K562 (cell line): ENCODE measurements at regions not wholly inside any gene's neighbourhood (a gene's known extent, or its start where the extent isn't known, plus 50 kb on each side); places are given as distances from the start of the nearest gene placed in this dataset.

Experiments used
- CTCF ChIP-seq, 3 experiments: IDR thresholded peaks in 2 of 3; conservative IDR thresholded peaks in 1 of 3; 2 replicates each; pipeline ENCODE4 v1.5.1; 2011 to 2012; ENCODE audit warnings: low read length in 3 of 3, mild to moderate bottlenecking in 3 of 3, control low read depth in 2 of 3, improper control_type of control experiment in 1 of 3, inconsistent platforms in 1 of 3, low read depth in 1 of 3, mixed read lengths in 1 of 3, moderate library complexity in 1 of 3; ENCODE audit not compliant: insufficient read depth in 2 of 3
- HCFC1 ChIP-seq: IDR thresholded peaks from 2 replicates; pipeline ENCODE4 v1.6.1; 2012; ENCODE audit warnings: low read depth, low read length, improper control_type of control experiment
- NFE2L1 ChIP-seq: fragments of 450-650 bp; IDR thresholded peaks from 2 replicates; pipeline ENCODE4 v1.6.1; 2016; ENCODE audit warnings: missing genetic modification characterization, low read depth, mild to moderate bottlenecking, missing compliant biosample characterization, moderate library complexity, borderline replicate concordance
- NR2C1 ChIP-seq, 2 experiments: fragments of 450-650 bp; IDR thresholded peaks; 2 replicates each; pipeline ENCODE4 v1.6.1; 2017; ENCODE audit warnings: mild to moderate bottlenecking in 2 of 2, antibody characterized with exemption in 1 of 2, inconsistent platforms in 1 of 2, missing compliant biosample characterization in 1 of 2, missing genetic modification characterization in 1 of 2
- RBM22 ChIP-seq: fragments of 200-400 bp; formaldehyde crosslinking; IDR thresholded peaks from 2 replicates; pipeline ENCODE4 v1.6.1; 2018; ENCODE audit warnings: low read length, low read depth; ENCODE audit not compliant: poor library complexity, severe bottlenecking
- REST ChIP-seq, 2 experiments: fragments of 450-650 bp; formaldehyde crosslinking in 1 of 2; IDR thresholded peaks; 2 replicates each; pipeline versions ENCODE4 v1.4.0 to v1.6.1; 2014 to 2020; ENCODE audit warnings: mild to moderate bottlenecking in 2 of 2, borderline replicate concordance in 1 of 2, low read depth in 1 of 2
- STAT6 ChIP-seq: sonication (generic); formaldehyde crosslinking; IDR thresholded peaks from 2 replicates; pipeline ENCODE4 v1.8.1; 2023; ENCODE audit warnings: mild to moderate bottlenecking, missing genetic modification reagents

GRCh38 chr22:26916236-26916635 is 258.8 kb downstream of the MIAT start:
- TF ChIP-seq RBM22 = no peak
- TF ChIP-seq STAT6 = no peak
- no peak for TF ChIP-seq CTCF (IDR thresholded peaks at IDR 0.05 in 2 of 3, conservative IDR thresholded peaks at IDR 0.05 in 1 of 3; ENCODE audit: insufficient read depth in 2 of 3, low read depth in 1 of 3, low read length in 3 of 3)
- no peak for TF ChIP-seq REST (IDR thresholded peaks at IDR 0.05; ENCODE audit: borderline replicate concordance)
- no peak for TF ChIP-seq REST (CRISPR knock-in tag; IDR thresholded peaks at IDR 0.05; ENCODE audit: low read depth)
- TF ChIP-seq HCFC1 = no peak
- no peak for TF ChIP-seq NFE2L1 (tag)
- no peak for TF ChIP-seq NR2C1 (IDR thresholded peaks at IDR 0.05)
- no peak for TF ChIP-seq NR2C1 (tag; IDR thresholded peaks at IDR 0.05)
